ENCODE measurements at regions not wholly inside any gene's neighbourhood (a gene's known extent, or its start where the extent isn't known, plus 50 kb on each side); places are given as distances from the start of the nearest gene placed in this dataset.

DNA sequence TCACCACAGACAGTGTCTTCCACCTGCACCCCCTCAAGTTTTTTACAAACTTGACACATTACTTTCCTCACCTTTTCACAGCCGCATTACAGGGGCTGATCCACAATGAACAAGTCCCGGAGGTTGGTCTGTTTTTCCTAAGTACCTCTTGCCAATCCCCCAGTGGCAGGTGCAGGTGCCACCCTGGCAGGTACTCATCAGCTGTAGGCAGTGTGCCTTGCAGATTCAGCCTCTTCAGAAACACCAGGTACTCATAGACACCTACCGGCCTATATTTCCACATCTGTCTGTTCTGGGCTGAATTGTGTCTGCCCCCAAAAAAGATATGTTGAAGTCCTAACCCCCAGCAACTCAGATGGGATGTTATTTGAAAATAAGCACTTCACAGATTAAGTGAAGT lies 81.4 kb upstream of the CNIH3 start:
- H4K91ac ChIP-seq (replicated peaks; ENCODE audit: insufficient read length, low read length) = no peak overlapping the region
- no peak for FAIRE-seq
- 91% methylated on average over 3 of the region's 3 CpGs; no CpG with 5 or more reads in 1 of the 2 experiments for WGBS, 2 experiments (ENCODE audit: extremely low coverage in 1 of 2, insufficient coverage in 1 of 2, insufficient read length in 1 of 2, insufficient replicate concordance in 2 of 2, low coverage in 1 of 2, low lambda C conversion rate in 2 of 2, missing lambda C conversion rate in 1 of 2)
- TF ChIP-seq RAD21 (IDR thresholded peaks at IDR 0.05 in 1 of 2, conservative IDR thresholded peaks at IDR 0.05 in 1 of 2; ENCODE audit: low read depth in 2 of 2, low read length in 2 of 2) (no peak), SUZ12 (IDR thresholded peaks at IDR 0.05; ENCODE audit: low read length) (no peak), RNF2 (IDR thresholded peaks at IDR 0.05; ENCODE audit: borderline replicate concordance, low read depth, low read length, missing control alignments, poor library complexity, severe bottlenecking) (no peak), BRCA1 (IDR thresholded peaks at IDR 0.05; ENCODE audit: low read depth, low read length) (no peak), ASH2L (IDR thresholded peaks at IDR 0.05; ENCODE audit: low read length) (no peak), PHF8 (conservative IDR thresholded peaks at IDR 0.05; ENCODE audit: low read depth, low read length) (no peak), CEBPB (IDR thresholded peaks at IDR 0.05; ENCODE audit: low read depth, low read length) (no peak), EGR1 (IDR thresholded peaks at IDR 0.05; ENCODE audit: borderline replicate concordance, low read depth, low read length) (no peak), RBBP5 (IDR thresholded peaks at IDR 0.05; ENCODE audit: borderline replicate concordance, low read depth, low read length) (no peak), KDM5A (IDR thresholded peaks at IDR 0.05; ENCODE audit: low read length) (no peak)

More for the DNA sequence above, 81.4 kb upstream of the CNIH3 start:
- H2BK5ac ChIP-seq (ENCODE audit: low read depth, low read length) = no peak overlapping the region
- no peaks in the 10 kb centered on the region; a peak in 2 of 8 replicates for H3K36me3 ChIP-seq (ENCODE audit: control insufficient read depth in 2 of 4, insufficient read depth in 4 of 4, low read length in 3 of 4)
- H3K23ac ChIP-seq (ENCODE audit: insufficient read length) = no peak overlapping the region
- no peak overlapping the region for H4K5ac ChIP-seq (ENCODE audit: insufficient read length, low read depth, low read length)
- POLR2A ChIA-PET (ENCODE audit: partially characterized antibody) = no interaction called here
- H2AK5ac ChIP-seq (ENCODE audit: low read depth, low read length) = no peak overlapping the region
- no peak overlapping the region for H2BK120ac ChIP-seq (replicated peaks; ENCODE audit: low read depth, low read length)
- no peaks in the 10 kb centered on the region for H3K27me3 ChIP-seq (replicated peaks in 1 of 4; ENCODE audit: control insufficient read depth in 3 of 4, extremely low read depth in 1 of 4, insufficient read depth in 3 of 4, low read length in 3 of 4)
- no peak overlapping the region for H3K4me3 ChIP-seq (ENCODE audit: extremely low read depth in 1 of 4, insufficient read depth in 2 of 4, low read depth in 3 of 4, low read length in 4 of 4)
- H3K79me2 ChIP-seq (ENCODE audit: control insufficient read depth in 1 of 2, insufficient read depth in 2 of 2, low read length in 2 of 2) = no peaks in the 10 kb centered on the region
- no peak overlapping the region for H3K56ac ChIP-seq (replicated peaks; ENCODE audit: insufficient read length, low read depth, low read length)
- H3K23me2 ChIP-seq (ENCODE audit: low read depth, low read length) = no peaks in the 10 kb centered on the region
- CTCF ChIA-PET (ENCODE audit: partially characterized antibody) = interaction anchor here (0.8 to 2.6 kb wide), 3 partner anchors 12 to 360 kb away, joined by 3 to 9 read pairs (median 3); no protein-coding TSS in a partner anchor
- H3K4me2 ChIP-seq (ENCODE audit: insufficient read depth in 1 of 2, low read depth in 2 of 2, low read length in 2 of 2) = no peak overlapping the region
- no peak overlapping the region for H3K18ac ChIP-seq (ENCODE audit: extremely low read depth, low read length)
- no peak overlapping the region for H4K8ac ChIP-seq (ENCODE audit: extremely low read depth, insufficient read depth, low read length)
- no peak overlapping the region for H2BK12ac ChIP-seq (ENCODE audit: low read depth, low read length)
- no peak overlapping the region for H2BK20ac ChIP-seq (ENCODE audit: low read length)
- H3K4me1 ChIP-seq (replicated peaks in 1 of 4; ENCODE audit: control insufficient read depth in 3 of 4, insufficient read depth in 4 of 4, low read length in 3 of 4) = no peaks in the 10 kb centered on the region
- H3K14ac ChIP-seq (ENCODE audit: insufficient read length) = no peak overlapping the region
- H3K4ac ChIP-seq (replicated peaks; ENCODE audit: insufficient read length, low read depth, low read length) = no peak overlapping the region
- peaks cover 0 to 4% of the 10 kb centered on the region in 2 experiments; a peak in 1 of 4 replicates for H3K9me3 ChIP-seq (ENCODE audit: insufficient read depth in 2 of 2, low read depth in 1 of 2, low read length in 1 of 2)
- no peak overlapping the region for H2BK15ac ChIP-seq (ENCODE audit: low read length)
- no peak overlapping the region for H2AFZ ChIP-seq (ENCODE audit: low read length)
- no peak for DNase-seq (ENCODE audit: low read depth in 1 of 2, low spot score in 2 of 2)
- no peak overlapping the region for H3K27ac ChIP-seq (ENCODE audit: low read depth, low read length)
- H4K20me1 ChIP-seq (replicated peaks in 1 of 2; ENCODE audit: control insufficient read depth in 1 of 2, insufficient read depth in 2 of 2, low read length in 2 of 2) = no peaks in the 10 kb centered on the region
- H3K9ac ChIP-seq (replicated peaks in 1 of 4; ENCODE audit: extremely low read depth in 1 of 4, low read depth in 3 of 4, low read length in 3 of 4) = no peak overlapping the region
- no peaks in the 10 kb centered on the region for H3K79me1 ChIP-seq (ENCODE audit: low read depth, low read length)

All from H1 (cell line).